ENCODE measurements at regions not wholly inside any gene's neighbourhood (a gene's known extent, or its start where the extent isn't known, plus 50 kb on each side); places are given as distances from the start of the nearest gene placed in this dataset.
A peak's percentile ranks its signal among the peaks of the same experiment; 100 is the strongest.

GRCh38 chr12:90112666-90113065 lies 404.0 kb upstream of the ATP2B1 start:
- DNase-seq = no peak

- no peak for DNase-seq
Observed at GRCh38 chr12:90111791-90112580, 403.3 kb upstream of the ATP2B1 start.

- DNase-seq = no peak
Observed at GRCh38 chr12:90106568-90106967, 397.9 kb upstream of the ATP2B1 start.

- DNase-seq = no peak
Observed at GRCh38 chr12:90102957-90103652, 394.5 kb upstream of the ATP2B1 start.

GRCh38 chr12:90100579-90100978 lies 391.9 kb upstream of the ATP2B1 start:
- no peak for DNase-seq

- DNase-seq = no peak
Observed at GRCh38 chr12:90099288-90099687, 390.6 kb upstream of the ATP2B1 start.

GRCh38 chr12:90098132-90098779 lies 389.6 kb upstream of the ATP2B1 start:
- peak; percentile 18 for DNase-seq

- no peak for DNase-seq
Observed at GRCh38 chr12:90091809-90092208, 383.2 kb upstream of the ATP2B1 start.

- no peak for DNase-seq
Observed at GRCh38 chr12:90090929-90091651, 382.5 kb upstream of the ATP2B1 start.

GRCh38 chr12:90086281-90086680 lies 377.6 kb upstream of the ATP2B1 start:
- DNase-seq = no peak

- no peak for DNase-seq
Observed at GRCh38 chr12:90085494-90086274, 377.0 kb upstream of the ATP2B1 start.

GRCh38 chr12:90084018-90084417 lies 375.4 kb upstream of the ATP2B1 start:
- DNase-seq = no peak

GRCh38 chr12:90080616-90081015 lies 372.0 kb upstream of the ATP2B1 start:
- no peak for DNase-seq

GRCh38 chr12:90079529-90080210 lies 371.0 kb upstream of the ATP2B1 start:
- DNase-seq = no peak

GRCh38 chr12:90078344-90078743 lies 369.7 kb upstream of the ATP2B1 start:
- no peak for DNase-seq

- no peak for DNase-seq
Observed at GRCh38 chr12:90077756-90078155, 369.1 kb upstream of the ATP2B1 start.

GRCh38 chr12:90076851-90077319 lies 368.2 kb upstream of the ATP2B1 start:
- DNase-seq = peak; percentile 48

GRCh38 chr12:90075685-90076084 lies 367.0 kb upstream of the ATP2B1 start:
- DNase-seq = no peak

- no peak for DNase-seq
Observed at GRCh38 chr12:90074086-90074485, 365.4 kb upstream of the ATP2B1 start.

- DNase-seq = no peak
Observed at GRCh38 chr12:90071996-90072395, 363.4 kb upstream of the ATP2B1 start.

- no peak for DNase-seq
Observed at GRCh38 chr12:90069711-90070110, 361.1 kb upstream of the ATP2B1 start.

GRCh38 chr12:90067791-90068190 lies 359.2 kb upstream of the ATP2B1 start:
- no peak for DNase-seq

Measured in NCI-H187 treated with DMSO at 0.1 percent for 48 hours (cell line).